ENCODE measurements at regions not wholly inside any gene's neighbourhood (a gene's known extent, or its start where the extent isn't known, plus 50 kb on each side); places are given as distances from the start of the nearest gene placed in this dataset.

DNA sequence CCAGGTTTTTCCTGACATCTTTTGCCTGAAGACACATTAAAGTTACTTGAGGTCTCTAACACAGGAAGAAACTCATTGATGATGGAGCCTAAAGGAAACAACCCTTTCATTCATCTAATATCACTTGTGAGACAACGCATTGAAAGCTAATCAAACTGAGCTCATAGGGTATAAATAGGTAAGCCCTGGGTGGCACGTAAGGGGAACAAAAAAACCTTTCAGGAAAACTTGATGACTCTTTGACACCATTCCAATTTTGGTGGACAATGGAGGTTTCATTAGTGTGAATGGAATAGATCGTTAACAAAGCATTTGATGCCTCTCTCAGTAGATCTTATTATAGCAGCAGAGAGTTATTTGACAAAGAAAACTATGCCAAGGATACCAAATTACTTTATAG is 80.7 kb upstream of the DUSP10 start:
- no peak for DNase-seq (ENCODE audit: low spot score)
- H3K27ac ChIP-seq = no peak overlapping the region
- H3K4me3 ChIP-seq = no peak overlapping the region
- TF ChIP-seq, protein P1, sequence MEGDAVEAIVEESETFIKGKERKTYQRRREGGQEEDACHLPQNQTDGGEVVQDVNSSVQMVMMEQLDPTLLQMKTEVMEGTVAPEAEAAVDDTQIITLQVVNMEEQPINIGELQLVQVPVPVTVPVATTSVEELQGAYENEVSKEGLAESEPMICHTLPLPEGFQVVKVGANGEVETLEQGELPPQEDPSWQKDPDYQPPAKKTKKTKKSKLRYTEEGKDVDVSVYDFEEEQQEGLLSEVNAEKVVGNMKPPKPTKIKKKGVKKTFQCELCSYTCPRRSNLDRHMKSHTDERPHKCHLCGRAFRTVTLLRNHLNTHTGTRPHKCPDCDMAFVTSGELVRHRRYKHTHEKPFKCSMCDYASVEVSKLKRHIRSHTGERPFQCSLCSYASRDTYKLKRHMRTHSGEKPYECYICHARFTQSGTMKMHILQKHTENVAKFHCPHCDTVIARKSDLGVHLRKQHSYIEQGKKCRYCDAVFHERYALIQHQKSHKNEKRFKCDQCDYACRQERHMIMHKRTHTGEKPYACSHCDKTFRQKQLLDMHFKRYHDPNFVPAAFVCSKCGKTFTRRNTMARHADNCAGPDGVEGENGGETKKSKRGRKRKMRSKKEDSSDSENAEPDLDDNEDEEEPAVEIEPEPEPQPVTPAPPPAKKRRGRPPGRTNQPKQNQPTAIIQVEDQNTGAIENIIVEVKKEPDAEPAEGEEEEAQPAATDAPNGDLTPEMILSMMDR (IDR thresholded peaks at IDR 0.05) = no peak

DNA sequence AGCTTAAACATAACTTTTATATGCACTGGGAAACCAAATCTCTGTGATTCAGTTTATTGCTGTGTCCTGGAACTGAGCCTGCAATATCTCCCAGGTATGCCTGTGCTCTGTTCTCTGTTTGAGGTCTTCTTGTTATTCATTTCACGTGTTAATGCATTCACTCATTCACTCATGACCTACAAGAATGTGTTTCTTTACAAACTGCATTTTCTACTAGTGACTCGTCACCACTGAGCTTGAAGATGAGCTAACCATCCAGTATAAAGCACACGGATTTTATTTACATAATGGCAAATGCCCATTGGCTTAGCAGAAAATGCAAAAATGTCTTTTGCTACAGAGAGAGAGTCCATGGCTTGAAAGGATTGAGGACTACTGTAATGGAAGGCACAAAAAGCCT is 75.0 kb upstream of the DUSP10 start:
- Histone ChIP-seq H3K4me3 (no peak overlapping the region), H3K27ac (no peak overlapping the region)
- no peak for DNase-seq (ENCODE audit: low spot score)
- TF ChIP-seq, protein P1 (IDR thresholded peaks at IDR 0.05) = no peak

DNA sequence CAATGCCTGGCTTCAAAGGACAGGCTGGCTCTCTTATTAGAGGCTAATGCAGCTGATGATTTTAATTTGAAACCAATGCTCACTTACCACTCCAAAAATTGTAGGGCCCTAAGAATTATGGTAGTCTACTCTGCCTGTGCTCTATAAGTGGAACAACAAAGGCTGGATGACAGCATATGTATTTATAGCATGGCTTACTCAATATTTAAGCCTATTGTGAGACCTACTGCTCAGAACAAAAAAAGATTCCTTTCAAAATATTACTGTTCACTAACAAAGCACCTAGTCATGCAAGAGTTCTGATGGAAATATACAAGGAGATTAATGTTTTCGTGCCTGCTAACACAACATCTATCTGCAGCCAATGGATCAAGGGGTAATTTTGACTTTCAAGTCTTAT is 73.8 kb upstream of the DUSP10 start:
- H3K4me3 ChIP-seq = no peak overlapping the region
- DNase-seq (ENCODE audit: low spot score) = no peak
- H3K27ac ChIP-seq = no peak overlapping the region
- TF ChIP-seq, protein P1 (IDR thresholded peaks at IDR 0.05) = no peak

DNA sequence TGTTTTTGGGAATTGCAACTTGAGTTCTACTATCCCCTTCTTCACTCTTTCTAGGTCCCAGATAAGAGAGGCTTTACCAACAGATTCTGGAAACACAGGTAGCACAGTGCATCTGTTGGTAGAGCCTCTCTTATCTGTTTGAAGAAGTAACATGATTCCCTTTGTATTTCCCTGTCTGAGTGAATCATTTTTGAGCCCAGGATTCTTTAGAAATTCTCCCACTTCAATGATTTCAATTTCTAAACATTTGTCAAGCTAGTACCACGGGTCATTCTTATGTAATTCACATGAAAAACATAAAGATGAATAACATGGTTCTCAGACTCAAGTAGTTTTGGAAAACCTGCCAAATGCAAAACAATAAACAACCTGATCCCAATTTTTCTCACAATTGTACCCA is 72.0 kb upstream of the DUSP10 start:
- Histone ChIP-seq H3K4me3 (no peak overlapping the region), H3K27ac (no peak overlapping the region)
- TF ChIP-seq, protein P1 (IDR thresholded peaks at IDR 0.05) = no peak
- no peak for DNase-seq (ENCODE audit: low spot score)

DNA sequence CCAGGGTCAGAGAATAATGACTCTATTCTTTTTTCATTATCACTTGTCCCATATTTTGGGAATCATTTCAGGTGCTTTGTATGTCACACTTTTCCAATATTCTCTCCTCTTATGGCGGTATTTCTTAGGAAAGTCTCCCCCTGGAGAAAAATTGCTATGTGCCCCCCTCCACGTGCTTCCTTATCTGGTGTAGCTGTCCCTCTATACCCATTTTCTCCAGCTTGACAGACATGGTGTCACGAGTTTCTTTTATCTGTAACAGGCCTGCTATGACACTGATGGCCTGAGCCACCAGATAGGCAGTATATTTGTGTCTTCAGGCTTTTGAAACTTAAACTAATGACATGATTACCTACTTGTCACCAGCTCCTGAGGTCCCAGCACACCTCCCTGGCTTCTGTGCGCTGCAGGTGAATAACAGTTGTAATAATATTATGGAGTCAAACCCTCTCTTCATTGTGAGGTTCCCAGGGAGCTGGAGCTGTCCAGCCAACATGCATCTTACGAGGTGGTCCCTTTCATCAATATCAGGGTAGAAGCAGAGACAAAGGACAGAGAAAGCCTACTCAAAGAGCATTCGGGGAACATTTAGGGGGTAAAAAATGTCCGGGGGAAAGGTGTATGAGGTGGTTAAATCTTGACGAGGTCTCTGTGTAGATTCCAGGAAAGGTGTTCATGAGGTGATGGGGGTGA is 71.2 kb upstream of the DUSP10 start:
- TF ChIP-seq, protein P1 (IDR thresholded peaks at IDR 0.05) = no peak
- H3K4me3 ChIP-seq = no peak overlapping the region
- no peak overlapping the region for H3K27ac ChIP-seq
- no peak for DNase-seq (ENCODE audit: low spot score)

DNA sequence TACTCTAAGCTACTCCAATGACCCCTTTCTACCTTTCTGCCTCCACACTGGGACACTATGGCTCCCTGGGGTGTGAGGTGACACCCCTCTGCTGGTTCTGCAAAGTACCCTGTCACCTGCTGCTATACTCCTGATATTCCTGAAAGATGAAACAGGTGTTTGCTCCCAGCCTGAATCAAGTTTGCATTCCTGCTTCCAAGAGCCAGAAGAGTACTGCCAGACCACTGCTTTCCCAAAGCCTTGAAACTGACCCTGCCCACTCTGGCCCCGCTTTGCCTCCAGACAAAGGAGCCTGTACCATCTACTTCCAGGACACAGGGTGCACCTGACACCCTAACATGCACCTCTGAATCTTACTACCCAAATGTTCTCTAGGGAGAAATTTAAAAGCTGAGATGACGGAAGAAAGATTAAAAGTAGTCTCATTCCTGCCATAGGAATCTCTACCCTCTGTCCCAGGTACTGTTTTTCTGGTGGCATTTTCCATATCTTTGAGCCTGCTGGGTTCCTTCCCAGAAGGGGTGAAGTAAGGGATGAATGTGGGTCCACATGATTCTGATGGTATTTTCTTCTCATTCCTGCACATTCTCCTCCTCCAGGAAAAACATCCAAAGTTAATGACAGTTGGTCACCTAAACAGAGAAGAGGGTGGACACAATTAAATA is 70.3 kb upstream of the DUSP10 start:
- TF ChIP-seq, protein P1 (IDR thresholded peaks at IDR 0.05) = no peak
- no peak overlapping the region for H3K27ac ChIP-seq
- DNase-seq (ENCODE audit: low spot score) = no peak
- no peak overlapping the region for H3K4me3 ChIP-seq

DNA sequence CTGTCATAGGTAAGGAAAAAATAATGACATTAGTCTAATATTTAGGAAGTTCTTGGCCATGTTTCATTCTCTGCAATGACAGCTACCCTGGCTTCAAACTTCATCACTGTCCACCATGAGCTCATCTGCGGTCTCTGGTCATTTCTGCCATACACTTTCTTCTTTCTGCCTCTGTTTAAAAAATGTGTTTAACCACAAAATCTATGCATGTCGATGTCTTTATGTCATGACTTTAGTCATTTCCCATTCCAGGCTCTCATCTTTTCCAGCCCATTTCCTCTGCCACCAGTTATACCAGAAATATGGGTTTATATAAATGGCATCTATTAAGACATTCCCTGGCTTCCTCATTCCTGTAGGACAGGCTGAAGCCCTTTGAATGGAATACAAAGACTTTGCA is 68.5 kb upstream of the DUSP10 start:
- no peak for DNase-seq (ENCODE audit: low spot score)
- H3K4me3 ChIP-seq = no peak overlapping the region
- TF ChIP-seq, protein P1 (IDR thresholded peaks at IDR 0.05) = no peak
- H3K27ac ChIP-seq = no peak overlapping the region

Measured in coronary artery (tissue), 2 donors.